Islet precursor cell (in vitro differentiated cells): ENCODE measurements at regions not wholly inside any gene's neighbourhood (a gene's known extent, or its start where the extent isn't known, plus 50 kb on each side); places are given as distances from the start of the nearest gene placed in this dataset.

Experiments
- DNase-seq: peaks from one replicate; pipeline ENCODE4 v3.0.0-alpha.2; 2018

DNA sequence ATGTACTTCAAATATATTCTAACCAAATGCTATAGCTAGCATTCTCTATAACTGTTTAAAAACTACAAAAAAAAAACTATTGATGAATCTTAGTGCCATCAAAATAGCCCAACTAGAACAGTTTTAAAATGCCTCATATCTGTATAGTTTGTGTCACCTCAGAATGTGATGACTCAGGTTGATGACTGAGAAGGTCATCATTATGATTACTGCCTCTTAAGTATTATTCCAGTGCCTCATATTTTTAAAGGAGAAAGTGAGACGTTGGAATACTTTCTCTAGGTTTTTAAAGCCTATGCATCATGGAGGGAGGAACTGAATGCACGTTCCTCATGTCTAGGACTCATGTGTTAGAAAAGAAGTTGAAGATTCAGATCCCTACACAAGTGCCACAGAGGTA, 88.2 kb downstream of the TMA16 start:
- DNase-seq = no peak

- no peak for DNase-seq
Measured at GRCh38 chr4:163587867-163588266, 93.4 kb downstream of the TMA16 start.

DNA sequence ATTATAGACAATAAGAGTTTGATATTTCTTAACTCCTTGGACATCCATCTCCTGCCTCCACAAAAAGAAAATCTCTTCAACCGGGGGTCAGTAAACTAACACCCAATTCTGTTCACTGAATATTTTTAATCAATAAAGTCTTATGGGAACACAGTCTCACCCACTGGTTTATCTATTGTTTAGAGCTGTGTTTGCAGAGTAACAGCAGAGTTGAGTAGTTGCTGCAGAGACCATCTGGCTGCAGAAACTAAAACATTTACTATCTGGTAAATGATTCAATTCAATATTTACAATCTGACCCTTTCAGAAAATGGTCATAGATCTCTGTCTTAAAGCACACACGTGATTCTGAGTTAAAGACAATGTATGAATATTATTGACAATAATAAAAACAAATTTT, 94.0 kb downstream of the TMA16 start:
- no peak for DNase-seq

GRCh38 chr4:163590103-163590502, 95.6 kb downstream of the TMA16 start:
- no peak for DNase-seq

GRCh38 chr4:163590619-163591264, 96.3 kb downstream of the TMA16 start:
- DNase-seq = no peak

DNA sequence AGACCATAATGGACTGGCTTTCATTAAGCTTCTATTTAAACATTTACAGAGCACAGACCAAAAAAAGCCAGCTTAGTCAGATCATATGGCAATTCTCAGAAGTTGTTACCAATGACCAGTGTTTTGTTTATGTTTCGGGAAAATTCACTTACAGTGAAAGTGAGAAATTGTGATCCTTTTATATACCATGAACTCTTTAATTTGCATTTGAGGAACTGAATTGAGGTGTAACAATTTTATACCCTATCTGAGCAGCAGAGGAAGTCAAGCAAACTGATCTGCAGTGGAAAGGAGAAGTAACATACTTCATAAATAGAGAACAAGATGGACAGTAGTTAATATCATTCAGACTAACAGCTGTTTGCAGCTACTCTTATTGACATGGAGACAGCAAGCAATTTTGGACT, 97.1 kb downstream of the TMA16 start:
- DNase-seq = no peak

DNA sequence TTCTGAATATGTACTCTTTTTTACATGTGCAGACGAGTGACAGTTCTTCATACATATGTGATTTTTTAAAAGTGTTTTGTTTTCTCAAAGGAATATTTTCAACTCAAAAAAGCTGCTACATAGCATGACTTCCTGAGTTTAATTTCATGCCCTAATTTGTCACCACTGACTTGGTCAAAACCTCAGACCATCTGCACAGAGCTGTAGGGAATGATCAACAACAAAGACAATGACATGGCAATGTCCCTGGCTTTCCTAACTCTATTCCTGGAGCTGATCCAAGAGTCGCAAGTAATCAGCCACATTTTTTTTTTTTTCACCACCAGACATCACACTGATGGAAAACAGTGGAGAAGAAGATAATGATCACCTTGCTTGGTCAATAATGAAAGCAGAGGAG, 97.7 kb downstream of the TMA16 start:
- DNase-seq = no peak

DNA sequence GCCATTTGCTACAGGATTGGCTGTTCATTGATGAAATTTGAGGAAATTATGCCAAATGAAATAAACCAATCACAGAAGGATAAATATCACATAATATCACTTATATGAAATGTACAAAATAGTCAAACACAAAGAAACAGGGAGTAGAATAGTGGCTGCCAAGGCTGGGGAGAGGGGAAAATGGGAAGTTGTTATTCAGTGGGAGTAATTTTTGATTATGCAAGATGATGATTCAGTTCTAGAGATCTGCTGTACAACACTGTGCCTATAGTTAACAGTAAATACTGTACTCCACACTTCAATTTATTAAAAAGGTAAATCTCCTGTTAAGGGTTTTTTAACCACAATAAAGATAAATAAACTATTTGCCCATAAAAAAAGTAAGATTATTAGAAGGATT, 101.1 kb downstream of the TMA16 start:
- no peak for DNase-seq

DNA sequence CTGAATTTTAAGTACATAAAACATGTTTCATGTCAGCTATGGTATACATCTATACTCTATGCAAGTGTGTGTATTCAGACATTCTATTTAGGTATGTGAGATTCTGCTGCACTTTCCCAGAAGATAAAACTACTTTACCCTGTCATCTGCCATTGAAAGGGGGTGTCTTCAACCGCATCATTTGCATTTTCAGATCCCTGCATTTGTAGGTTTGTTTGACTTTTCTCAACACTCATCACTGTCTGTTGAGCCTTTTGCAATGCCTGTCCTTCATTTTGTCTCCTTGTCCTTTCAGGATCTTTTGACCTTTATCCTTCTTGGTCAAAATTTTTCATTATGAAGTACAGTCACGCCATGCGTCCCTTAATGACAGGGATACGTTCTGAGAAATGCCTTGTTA, 103.5 kb downstream of the TMA16 start:
- no peak for DNase-seq

- DNase-seq = no peak
Measured at GRCh38 chr4:163598489-163598888, 104.0 kb downstream of the TMA16 start.

- no peak for DNase-seq
Measured at GRCh38 chr4:163600727-163601126, 106.2 kb downstream of the TMA16 start.

- DNase-seq = no peak
Measured at GRCh38 chr4:163603257-163603656, 108.8 kb downstream of the TMA16 start.

DNA sequence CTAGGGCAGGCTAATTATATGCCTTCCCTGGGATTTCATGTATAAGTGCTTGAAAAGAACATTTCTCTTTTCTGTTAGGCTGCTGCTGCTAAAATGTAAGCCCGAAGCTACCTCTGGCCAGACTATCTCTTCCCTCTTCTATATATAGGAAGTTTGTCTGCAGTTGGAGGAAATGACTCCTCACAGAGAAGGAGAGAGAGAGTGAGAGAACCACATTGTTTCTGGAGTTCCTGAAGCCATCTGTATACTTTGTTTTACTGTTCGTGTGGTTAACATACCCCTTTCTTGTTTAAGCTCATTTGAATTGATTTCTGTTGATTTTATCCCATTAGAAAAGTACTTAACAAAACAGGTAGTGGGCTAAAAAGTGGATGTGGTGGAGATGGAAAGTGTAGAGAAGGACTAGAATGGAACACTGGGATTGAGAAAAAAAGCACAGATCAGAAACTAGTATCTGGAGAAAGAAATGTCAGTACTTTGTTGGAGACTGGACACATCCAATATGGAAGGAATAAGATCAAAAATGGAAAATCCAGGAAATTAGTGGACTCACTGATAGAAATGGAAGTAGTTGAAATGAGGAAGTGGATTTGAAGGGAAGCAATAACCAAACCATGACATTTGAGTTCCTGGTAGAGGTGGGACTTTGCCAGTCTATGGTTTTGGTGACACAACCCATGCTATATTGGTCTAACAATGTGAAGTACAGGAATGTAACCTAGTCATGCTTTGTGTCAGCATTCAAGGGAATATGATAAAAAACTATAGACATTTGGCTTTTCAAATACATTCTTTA, 112.6 kb downstream of the TMA16 start:
- DNase-seq = no peak

- no peak for DNase-seq
Measured at GRCh38 chr4:163609019-163609418, 114.5 kb downstream of the TMA16 start.

DNA sequence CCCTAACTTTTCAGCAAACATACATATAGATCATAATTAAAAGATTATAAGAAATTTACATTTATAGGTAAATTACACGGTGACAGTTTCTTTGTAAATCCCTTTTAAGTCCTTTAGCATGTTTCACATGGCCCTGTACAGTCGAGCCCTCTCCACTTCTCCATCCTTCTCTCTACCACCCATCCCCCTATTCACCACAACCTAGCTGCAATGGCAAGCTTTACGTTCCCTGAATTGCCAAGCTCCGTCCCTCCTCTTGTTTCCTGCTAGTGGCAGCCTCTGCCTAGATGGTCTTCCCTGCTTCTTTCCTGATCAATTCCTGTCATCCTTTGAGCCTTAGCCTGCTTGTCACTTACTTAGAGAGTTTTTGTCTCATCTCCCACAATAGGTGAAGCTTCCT, 116.2 kb downstream of the TMA16 start:
- DNase-seq = no peak

- no peak for DNase-seq
Measured at GRCh38 chr4:163611182-163611581, 116.7 kb downstream of the TMA16 start.

GRCh38 chr4:163611784-163612445, 117.4 kb downstream of the TMA16 start:
- no peak for DNase-seq

DNA sequence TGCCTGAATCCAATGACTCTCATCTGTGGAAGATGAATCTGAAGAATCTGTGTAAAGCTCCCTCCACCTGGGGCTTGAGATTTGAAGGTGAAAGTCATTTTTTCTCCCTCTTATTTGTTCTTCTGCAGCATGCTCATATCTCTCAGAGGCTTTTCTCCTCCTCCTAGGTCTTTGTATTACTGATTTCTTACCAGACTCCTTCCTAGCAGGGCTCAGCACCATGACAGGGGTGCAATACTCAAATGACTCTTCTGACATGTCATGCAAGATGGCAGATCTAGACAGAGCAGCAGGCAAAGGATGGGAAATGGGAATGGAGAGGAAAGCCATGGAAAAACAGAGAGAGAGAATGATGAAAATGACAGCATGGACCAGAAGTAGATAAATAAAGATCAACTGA, 118.3 kb downstream of the TMA16 start:
- DNase-seq = no peak

DNA sequence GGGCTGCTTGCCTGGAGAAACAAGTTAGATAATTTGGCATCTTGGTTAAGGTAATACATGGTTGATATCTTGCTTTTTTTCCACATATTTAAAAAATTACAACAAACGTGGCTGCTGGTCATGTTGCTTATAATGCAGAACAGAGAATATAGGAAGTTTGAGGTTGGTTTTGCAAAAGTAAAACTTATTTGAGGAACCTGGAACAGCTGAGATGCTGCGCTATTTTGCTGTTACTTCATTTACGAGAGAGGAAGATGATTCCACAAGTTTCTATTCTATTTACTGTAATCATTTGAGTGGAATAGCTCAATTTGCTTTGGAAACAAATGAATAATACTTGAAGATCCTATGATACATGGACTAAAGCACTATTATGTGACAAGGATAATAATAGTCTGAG, 118.9 kb downstream of the TMA16 start:
- DNase-seq = no peak

GRCh38 chr4:163614866-163615265, 120.4 kb downstream of the TMA16 start:
- no peak for DNase-seq

DNA sequence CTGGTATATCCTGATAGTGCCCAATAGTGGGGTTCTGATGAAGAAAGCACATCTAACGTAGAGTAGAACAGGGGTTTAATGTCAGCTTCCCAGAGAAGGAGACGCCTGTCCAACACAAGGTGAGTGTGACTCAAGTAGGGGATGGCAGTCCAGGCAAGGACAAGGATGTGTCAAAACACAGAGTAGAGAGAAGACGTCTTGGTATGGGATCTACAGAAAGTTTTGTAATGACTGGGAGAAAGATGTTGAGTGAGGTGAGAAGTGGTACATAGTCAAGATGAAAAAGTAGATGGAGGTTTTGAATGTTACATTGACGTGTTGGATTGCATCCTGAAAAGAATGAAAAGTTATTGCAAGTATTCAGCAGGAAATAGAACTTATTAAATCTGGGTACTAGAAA, 124.4 kb downstream of the TMA16 start:
- no peak for DNase-seq

DNA sequence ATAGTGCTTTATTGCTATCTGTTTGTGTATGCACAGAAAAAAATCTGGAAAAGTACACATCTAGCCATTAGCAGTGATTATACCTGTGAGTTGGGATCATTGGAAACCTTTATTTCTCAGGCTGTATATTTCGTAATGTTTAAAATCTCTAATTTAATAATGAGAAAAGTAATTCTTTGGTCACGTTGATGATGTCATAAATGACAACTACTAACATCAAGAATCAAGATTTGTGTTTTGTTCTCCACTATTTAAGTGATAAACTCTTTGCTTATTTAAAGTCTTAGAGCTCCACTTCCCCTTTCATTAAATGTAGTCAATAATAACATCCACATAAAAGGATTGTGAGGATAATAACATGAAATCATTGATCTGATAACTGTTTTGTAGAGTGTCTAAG, 126.2 kb downstream of the TMA16 start:
- no peak for DNase-seq

- no peak for DNase-seq
Measured at GRCh38 chr4:163621821-163622220, 127.3 kb downstream of the TMA16 start.

DNA sequence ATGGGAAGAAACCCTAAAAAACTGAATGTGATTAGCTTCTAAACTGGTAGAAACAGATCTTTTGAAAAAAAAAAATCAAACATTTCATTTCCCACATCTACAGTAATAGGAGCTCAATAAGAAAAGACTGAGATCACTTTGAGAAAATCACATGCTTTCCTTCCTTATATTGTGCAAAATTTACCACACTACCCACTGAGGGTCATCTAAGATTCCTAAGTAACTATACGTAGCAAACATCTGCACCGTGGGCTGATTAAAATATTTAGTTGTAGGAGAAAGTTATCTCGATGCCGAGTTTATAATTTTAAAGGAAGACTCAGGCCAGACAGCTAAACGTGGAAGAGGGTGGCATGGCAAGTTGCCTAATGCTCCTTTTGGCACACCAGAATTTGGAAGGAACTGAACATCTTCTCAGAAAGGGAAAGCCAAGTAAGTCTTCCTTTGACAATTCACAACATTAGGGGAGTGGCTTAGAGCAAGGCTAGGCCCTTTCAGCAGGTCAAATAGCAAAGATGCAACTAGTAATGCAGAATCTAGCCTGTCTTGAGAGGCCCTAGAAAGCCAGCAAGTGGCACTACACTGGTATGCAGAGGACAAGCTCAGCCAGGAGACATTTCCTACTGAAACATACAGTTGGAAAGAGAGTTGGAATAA, 128.0 kb downstream of the TMA16 start:
- no peak for DNase-seq
